ENCODE measurements at regions not wholly inside any gene's neighbourhood (a gene's known extent, or its start where the extent isn't known, plus 50 kb on each side); places are given as distances from the start of the nearest gene placed in this dataset.

GRCh38 chr3:102299125-102299877, 135.5 kb upstream of the ZPLD1 start:
- TF ChIP-seq FOXA2 (IDR thresholded peaks at IDR 0.05) (no peak), HNF4A (conservative IDR thresholded peaks at IDR 0.05) (no peak), NR2F2 (IDR thresholded peaks at IDR 0.05) (no peak), REST (IDR thresholded peaks at IDR 0.05) (no peak), SP1 (IDR thresholded peaks at IDR 0.05) (no peak), RAD21 (IDR thresholded peaks at IDR 0.05) (no peak), YY1 (IDR thresholded peaks at IDR 0.05) (no peak), ZBTB33 (IDR thresholded peaks at IDR 0.05) (no peak), FOXA1 (IDR thresholded peaks at IDR 0.05) (no peak), ATF3 (IDR thresholded peaks at IDR 0.05) (no peak), TAF1 (conservative IDR thresholded peaks at IDR 0.05) (no peak), GABPA (IDR thresholded peaks at IDR 0.05 in 1 of 2, conservative IDR thresholded peaks at IDR 0.05 in 1 of 2) (no peak), CTCF (IDR thresholded peaks at IDR 0.05; ENCODE audit: low read depth, low read length, missing input control) (no peak), HNF4G (IDR thresholded peaks at IDR 0.05) (no peak)
- H3K9ac ChIP-seq (ENCODE audit: low read depth in 1 of 2, low read length in 2 of 2): no peak overlapping the region
- H3K4me3 ChIP-seq (ENCODE audit: low read depth in 1 of 3, low read length in 3 of 3): no peak overlapping the region
- 78% methylated on average over 3 of the region's 3 CpGs for WGBS
- no peaks in the 10 kb centered on the region for H3K4me1 ChIP-seq (ENCODE audit: control insufficient read depth in 4 of 4, insufficient read depth in 4 of 4, low read length in 3 of 4)
- no peak for DNase-seq (ENCODE audit: low spot score)
- no peaks in the 10 kb centered on the region for H3K27me3 ChIP-seq (ENCODE audit: control insufficient read depth in 4 of 4, insufficient read depth in 4 of 4, low read length in 3 of 4)
- H3K36me3 ChIP-seq (ENCODE audit: control insufficient read depth in 4 of 4, insufficient read depth in 3 of 4, low read depth in 1 of 4, low read length in 3 of 4): no peaks in the 10 kb centered on the region
- no peak overlapping the region for H3K27ac ChIP-seq (ENCODE audit: low read depth in 1 of 2, low read length in 2 of 2)
- H3K9me3 ChIP-seq (ENCODE audit: control insufficient read depth in 4 of 4, low read length in 3 of 4): no peaks in the 10 kb centered on the region
